ENCODE measurements at regions not wholly inside any gene's neighbourhood (a gene's known extent, or its start where the extent isn't known, plus 50 kb on each side); places are given as distances from the start of the nearest gene placed in this dataset.

DNA sequence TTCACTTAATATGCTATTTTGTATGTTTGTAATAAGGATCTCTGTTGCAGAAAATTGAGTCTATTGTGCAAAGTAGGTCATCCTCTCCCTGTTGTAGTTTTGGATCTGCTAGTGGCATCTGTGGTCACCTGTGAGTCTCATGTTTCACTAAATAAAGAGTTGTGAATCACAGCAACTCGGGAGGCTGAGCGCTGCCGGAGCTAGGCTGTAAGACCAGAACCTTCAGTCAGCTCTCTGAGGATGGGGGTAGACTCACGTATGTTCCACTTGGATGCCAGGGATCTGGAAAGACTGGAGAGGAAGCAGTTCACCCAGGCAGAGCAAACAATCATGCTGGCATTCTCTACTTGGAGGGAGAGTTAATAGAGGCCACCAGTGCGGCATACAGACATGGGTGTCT lies 187.3 kb upstream of the FOXA2 start (continued):
- TF ChIP-seq, protein P1, sequence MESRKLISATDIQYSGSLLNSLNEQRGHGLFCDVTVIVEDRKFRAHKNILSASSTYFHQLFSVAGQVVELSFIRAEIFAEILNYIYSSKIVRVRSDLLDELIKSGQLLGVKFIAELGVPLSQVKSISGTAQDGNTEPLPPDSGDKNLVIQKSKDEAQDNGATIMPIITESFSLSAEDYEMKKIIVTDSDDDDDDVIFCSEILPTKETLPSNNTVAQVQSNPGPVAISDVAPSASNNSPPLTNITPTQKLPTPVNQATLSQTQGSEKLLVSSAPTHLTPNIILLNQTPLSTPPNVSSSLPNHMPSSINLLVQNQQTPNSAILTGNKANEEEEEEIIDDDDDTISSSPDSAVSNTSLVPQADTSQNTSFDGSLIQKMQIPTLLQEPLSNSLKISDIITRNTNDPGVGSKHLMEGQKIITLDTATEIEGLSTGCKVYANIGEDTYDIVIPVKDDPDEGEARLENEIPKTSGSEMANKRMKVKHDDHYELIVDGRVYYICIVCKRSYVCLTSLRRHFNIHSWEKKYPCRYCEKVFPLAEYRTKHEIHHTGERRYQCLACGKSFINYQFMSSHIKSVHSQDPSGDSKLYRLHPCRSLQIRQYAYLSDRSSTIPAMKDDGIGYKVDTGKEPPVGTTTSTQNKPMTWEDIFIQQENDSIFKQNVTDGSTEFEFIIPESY (CRISPR knock-in tag; IDR thresholded peaks at IDR 0.05): no peak
- TF ChIP-seq BRCA1 (IDR thresholded peaks at IDR 0.05) (no peak), BRCA1 (CRISPR knock-in tag; IDR thresholded peaks at IDR 0.05) (no peak), RBM15 (IDR thresholded peaks at IDR 0.05; ENCODE audit: insufficient read depth, low read length) (no peak), KHSRP (IDR thresholded peaks at IDR 0.05) (no peak), MYNN (IDR thresholded peaks at IDR 0.05) (no peak), MYNN (CRISPR knock-in tag; IDR thresholded peaks at IDR 0.05) (no peak)
- TF ChIP-seq, protein P2, sequence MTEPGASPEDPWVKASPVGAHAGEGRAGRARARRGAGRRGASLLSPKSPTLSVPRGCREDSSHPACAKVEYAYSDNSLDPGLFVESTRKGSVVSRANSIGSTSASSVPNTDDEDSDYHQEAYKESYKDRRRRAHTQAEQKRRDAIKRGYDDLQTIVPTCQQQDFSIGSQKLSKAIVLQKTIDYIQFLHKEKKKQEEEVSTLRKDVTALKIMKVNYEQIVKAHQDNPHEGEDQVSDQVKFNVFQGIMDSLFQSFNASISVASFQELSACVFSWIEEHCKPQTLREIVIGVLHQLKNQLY (CRISPR knock-in tag; conservative IDR thresholded peaks at IDR 0.05): no peak
- TF ChIP-seq, protein P3, sequence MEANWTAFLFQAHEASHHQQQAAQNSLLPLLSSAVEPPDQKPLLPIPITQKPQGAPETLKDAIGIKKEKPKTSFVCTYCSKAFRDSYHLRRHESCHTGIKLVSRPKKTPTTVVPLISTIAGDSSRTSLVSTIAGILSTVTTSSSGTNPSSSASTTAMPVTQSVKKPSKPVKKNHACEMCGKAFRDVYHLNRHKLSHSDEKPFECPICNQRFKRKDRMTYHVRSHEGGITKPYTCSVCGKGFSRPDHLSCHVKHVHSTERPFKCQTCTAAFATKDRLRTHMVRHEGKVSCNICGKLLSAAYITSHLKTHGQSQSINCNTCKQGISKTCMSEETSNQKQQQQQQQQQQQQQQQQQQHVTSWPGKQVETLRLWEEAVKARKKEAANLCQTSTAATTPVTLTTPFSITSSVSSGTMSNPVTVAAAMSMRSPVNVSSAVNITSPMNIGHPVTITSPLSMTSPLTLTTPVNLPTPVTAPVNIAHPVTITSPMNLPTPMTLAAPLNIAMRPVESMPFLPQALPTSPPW (CRISPR knock-in tag; IDR thresholded peaks at IDR 0.05): no peak
- TF ChIP-seq, protein P4, sequence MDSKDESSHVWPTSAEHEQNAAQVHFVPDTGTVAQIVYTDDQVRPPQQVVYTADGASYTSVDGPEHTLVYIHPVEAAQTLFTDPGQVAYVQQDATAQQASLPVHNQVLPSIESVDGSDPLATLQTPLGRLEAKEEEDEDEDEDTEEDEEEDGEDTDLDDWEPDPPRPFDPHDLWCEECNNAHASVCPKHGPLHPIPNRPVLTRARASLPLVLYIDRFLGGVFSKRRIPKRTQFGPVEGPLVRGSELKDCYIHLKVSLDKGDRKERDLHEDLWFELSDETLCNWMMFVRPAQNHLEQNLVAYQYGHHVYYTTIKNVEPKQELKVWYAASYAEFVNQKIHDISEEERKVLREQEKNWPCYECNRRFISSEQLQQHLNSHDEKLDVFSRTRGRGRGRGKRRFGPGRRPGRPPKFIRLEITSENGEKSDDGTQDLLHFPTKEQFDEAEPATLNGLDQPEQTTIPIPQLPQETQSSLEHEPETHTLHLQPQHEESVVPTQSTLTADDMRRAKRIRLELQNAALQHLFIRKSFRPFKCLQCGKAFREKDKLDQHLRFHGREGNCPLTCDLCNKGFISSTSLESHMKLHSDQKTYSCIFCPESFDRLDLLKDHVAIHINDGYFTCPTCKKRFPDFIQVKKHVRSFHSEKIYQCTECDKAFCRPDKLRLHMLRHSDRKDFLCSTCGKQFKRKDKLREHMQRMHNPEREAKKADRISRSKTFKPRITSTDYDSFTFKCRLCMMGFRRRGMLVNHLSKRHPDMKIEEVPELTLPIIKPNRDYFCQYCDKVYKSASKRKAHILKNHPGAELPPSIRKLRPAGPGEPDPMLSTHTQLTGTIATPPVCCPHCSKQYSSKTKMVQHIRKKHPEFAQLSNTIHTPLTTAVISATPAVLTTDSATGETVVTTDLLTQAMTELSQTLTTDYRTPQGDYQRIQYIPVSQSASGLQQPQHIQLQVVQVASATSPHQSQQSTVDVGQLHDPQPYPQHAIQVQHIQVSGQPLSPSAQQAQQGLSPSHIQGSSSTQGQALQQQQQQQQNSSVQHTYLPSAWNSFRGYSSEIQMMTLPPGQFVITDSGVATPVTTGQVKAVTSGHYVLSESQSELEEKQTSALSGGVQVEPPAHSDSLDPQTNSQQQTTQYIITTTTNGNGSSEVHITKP (IDR thresholded peaks at IDR 0.05; ENCODE audit: partially characterized antibody): no peak

Measured in K562 (cell line).